SK-N-SH (cell line): ENCODE measurements at regions not wholly inside any gene's neighbourhood (a gene's known extent, or its start where the extent isn't known, plus 50 kb on each side); places are given as distances from the start of the nearest gene placed in this dataset.

Experiments
- CHD2 ChIP-seq: fragments of 150-350 bp; IDR thresholded peaks from 2 replicates; pipeline ENCODE4 v1.6.1; 2018; ENCODE audit warnings: low read length; ENCODE audit not compliant: partially characterized antibody
- ELF1 ChIP-seq: IDR thresholded peaks from 2 replicates; pipeline ENCODE4 v1.4.0; 2012
- EP300 ChIP-seq, 2 experiments: IDR thresholded peaks; 2 replicates each; pipeline versions ENCODE4 v1.4.0 to v1.6.1; 2012; ENCODE audit warnings: borderline replicate concordance in 1 of 2, low read depth in 1 of 2, low read length in 1 of 2
- EZH2phosphoT487 ChIP-seq: fragments of 200-600 bp; sonication (generic); IDR thresholded peaks from 2 replicates; pipeline ENCODE4 v1.6.1; 2017; ENCODE audit warnings: low read depth, mixed run types, mild to moderate bottlenecking, antibody characterized with exemption, moderate library complexity, borderline replicate concordance
- GABPA ChIP-seq: IDR thresholded peaks from 2 replicates; pipeline ENCODE4 v1.4.0; 2012; ENCODE audit warnings: low read depth, mild to moderate bottlenecking
- GATA2 ChIP-seq: sonication (generic); formaldehyde crosslinking; IDR thresholded peaks from 2 replicates; pipeline ENCODE4 v1.5.0; 2020; ENCODE audit warnings: mild to moderate bottlenecking, missing genetic modification reagents
- MXI1 ChIP-seq: IDR thresholded peaks from 2 replicates; pipeline ENCODE4 v1.6.1; 2012; ENCODE audit warnings: mild to moderate bottlenecking, low read depth, low read length, improper control_type of control experiment
- NRF1 ChIP-seq: IDR thresholded peaks from 2 replicates; pipeline ENCODE4 v1.6.1; 2012; ENCODE audit warnings: low read depth, mild to moderate bottlenecking, low read length
- POLR2AphosphoS5 ChIP-seq: IDR thresholded peaks from 2 replicates; pipeline ENCODE4 v1.6.1; 2012; ENCODE audit warnings: low read depth, low read length
- RAD21 ChIP-seq: IDR thresholded peaks from 2 replicates; pipeline ENCODE4 v1.6.1; 2012; ENCODE audit warnings: mild to moderate bottlenecking, low read length
- SIN3A ChIP-seq: IDR thresholded peaks from 2 replicates; pipeline ENCODE4 v1.6.1; 2012; ENCODE audit warnings: low read depth, mild to moderate bottlenecking, low read length, moderate library complexity, borderline replicate concordance
- YY1 ChIP-seq: IDR thresholded peaks from 2 replicates; pipeline ENCODE4 v1.4.0; 2012; ENCODE audit warnings: low read depth, mild to moderate bottlenecking
- TF ChIP-seq, protein P1 (sequence below): fragments of 200-600 bp; sonication (generic); IDR thresholded peaks from 2 replicates; pipeline ENCODE4 v1.6.1; 2017; ENCODE audit warnings: antibody characterized with exemption, mild to moderate bottlenecking, moderate library complexity
- TF ChIP-seq, protein P2 (sequence below): fragments of 150-350 bp; IDR thresholded peaks from 2 replicates; pipeline ENCODE4 v1.6.1; 2016; ENCODE audit warnings: mild to moderate bottlenecking, low read depth, low read length

DNA sequence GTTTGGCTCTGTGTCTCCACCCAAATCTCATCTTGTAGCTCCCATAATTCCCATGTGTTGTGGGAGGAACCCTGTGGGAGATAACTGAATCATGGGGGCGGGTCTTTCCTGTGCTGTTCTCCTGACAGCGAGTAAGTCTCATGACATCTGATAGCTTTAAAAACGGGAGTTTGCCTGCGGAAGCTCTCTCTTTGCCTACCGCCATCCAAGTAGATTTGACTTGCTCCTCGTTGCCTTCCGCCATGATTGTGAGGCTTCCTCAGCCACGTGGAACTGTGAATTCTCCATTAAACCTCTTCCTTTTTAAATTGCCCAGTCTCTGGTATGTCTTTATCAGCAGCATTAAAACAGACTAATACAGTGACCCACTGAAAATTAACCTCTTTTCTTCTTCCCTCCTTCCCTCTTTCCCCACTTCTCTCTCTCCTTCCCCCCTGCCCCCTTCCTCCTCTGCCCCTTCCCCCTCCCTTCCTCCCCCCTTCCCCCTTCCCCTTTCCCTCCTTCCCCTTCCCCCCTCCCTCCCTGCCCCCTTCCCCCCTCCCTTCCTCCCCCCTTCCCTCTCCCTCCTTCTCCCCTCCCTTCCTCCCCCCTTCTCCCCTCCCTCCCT lies 818.8 kb downstream of the SLC4A3 start:
- TF ChIP-seq, protein P1, sequence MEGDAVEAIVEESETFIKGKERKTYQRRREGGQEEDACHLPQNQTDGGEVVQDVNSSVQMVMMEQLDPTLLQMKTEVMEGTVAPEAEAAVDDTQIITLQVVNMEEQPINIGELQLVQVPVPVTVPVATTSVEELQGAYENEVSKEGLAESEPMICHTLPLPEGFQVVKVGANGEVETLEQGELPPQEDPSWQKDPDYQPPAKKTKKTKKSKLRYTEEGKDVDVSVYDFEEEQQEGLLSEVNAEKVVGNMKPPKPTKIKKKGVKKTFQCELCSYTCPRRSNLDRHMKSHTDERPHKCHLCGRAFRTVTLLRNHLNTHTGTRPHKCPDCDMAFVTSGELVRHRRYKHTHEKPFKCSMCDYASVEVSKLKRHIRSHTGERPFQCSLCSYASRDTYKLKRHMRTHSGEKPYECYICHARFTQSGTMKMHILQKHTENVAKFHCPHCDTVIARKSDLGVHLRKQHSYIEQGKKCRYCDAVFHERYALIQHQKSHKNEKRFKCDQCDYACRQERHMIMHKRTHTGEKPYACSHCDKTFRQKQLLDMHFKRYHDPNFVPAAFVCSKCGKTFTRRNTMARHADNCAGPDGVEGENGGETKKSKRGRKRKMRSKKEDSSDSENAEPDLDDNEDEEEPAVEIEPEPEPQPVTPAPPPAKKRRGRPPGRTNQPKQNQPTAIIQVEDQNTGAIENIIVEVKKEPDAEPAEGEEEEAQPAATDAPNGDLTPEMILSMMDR, result no peak
- TF ChIP-seq MXI1 (no peak), YY1 (no peak), RAD21 (no peak), EZH2phosphoT487 (no peak), GABPA (no peak), SIN3A (no peak), ELF1 (no peak), EP300 (IDR thresholded peaks at IDR 0.05; ENCODE audit: borderline replicate concordance in 1 of 2, low read depth in 1 of 2, low read length in 1 of 2) (no peak), CHD2 (no peak), POLR2AphosphoS5 (no peak), NRF1 (no peak), GATA2 (CRISPR knock-in tag) (no peak)
- TF ChIP-seq, protein P2, sequence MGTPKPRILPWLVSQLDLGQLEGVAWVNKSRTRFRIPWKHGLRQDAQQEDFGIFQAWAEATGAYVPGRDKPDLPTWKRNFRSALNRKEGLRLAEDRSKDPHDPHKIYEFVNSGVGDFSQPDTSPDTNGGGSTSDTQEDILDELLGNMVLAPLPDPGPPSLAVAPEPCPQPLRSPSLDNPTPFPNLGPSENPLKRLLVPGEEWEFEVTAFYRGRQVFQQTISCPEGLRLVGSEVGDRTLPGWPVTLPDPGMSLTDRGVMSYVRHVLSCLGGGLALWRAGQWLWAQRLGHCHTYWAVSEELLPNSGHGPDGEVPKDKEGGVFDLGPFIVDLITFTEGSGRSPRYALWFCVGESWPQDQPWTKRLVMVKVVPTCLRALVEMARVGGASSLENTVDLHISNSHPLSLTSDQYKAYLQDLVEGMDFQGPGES, result no peak
